HepG2 (cell line): ENCODE measurements at regions not wholly inside any gene's neighbourhood (a gene's known extent, or its start where the extent isn't known, plus 50 kb on each side); places are given as distances from the start of the nearest gene placed in this dataset.

ENCODE experiments used
- FLYWCH1 ChIP-seq: sonication (generic); formaldehyde crosslinking; IDR thresholded peaks from 2 replicates; pipeline ENCODE4 v1.8.1; 2023; ENCODE audit warnings: mild to moderate bottlenecking, missing genetic modification reagents
- HNRNPK ChIP-seq: fragments of 200-400 bp; formaldehyde crosslinking; IDR thresholded peaks from 2 replicates; pipeline ENCODE4 v1.6.1; 2018; ENCODE audit warnings: low read length, low read depth, moderate library complexity, mild to moderate bottlenecking; ENCODE audit not compliant: poor library complexity, severe bottlenecking
- MAFK ChIP-seq, 2 experiments: IDR thresholded peaks in 1 of 2; conservative IDR thresholded peaks in 1 of 2; 2 replicates each; pipeline ENCODE4 v1.6.1; 2011; ENCODE audit warnings: improper control_type of control experiment in 2 of 2, low read length in 2 of 2
- MYNN ChIP-seq: sonication (generic); formaldehyde crosslinking; IDR thresholded peaks from 2 replicates; pipeline ENCODE4 v1.4.0; 2020; ENCODE audit warnings: mild to moderate bottlenecking, low read depth, missing genetic modification reagents
- NAIF1 ChIP-seq: sonication (generic); formaldehyde crosslinking; IDR thresholded peaks from 2 replicates; pipeline ENCODE4 v1.5.0; 2020; ENCODE audit warnings: mild to moderate bottlenecking, missing genetic modification reagents, borderline replicate concordance
- NR2F2 ChIP-seq: IDR thresholded peaks from 2 replicates; pipeline ENCODE4 v1.6.1; 2012; ENCODE audit warnings: low read depth, inconsistent platforms, borderline replicate concordance
- PHF20 ChIP-seq: sonication (generic); formaldehyde crosslinking; IDR thresholded peaks from 2 replicates; pipeline ENCODE4 v1.5.0; 2020; ENCODE audit warnings: mild to moderate bottlenecking, missing genetic modification reagents
- TCF7 ChIP-seq: sonication (generic); IDR thresholded peaks from 2 replicates; pipeline ENCODE4 v1.6.1; 2016; ENCODE audit warnings: antibody characterized with exemption, low read depth
- ZNF326 ChIP-seq: sonication (generic); formaldehyde crosslinking; IDR thresholded peaks from 2 replicates; pipeline ENCODE4 v1.4.0; 2020; ENCODE audit warnings: missing genetic modification reagents, borderline replicate concordance
- ZNF510 ChIP-seq: sonication (generic); formaldehyde crosslinking; IDR thresholded peaks from 2 replicates; pipeline ENCODE4 v1.4.0; 2020; ENCODE audit warnings: low read depth, mild to moderate bottlenecking, missing genetic modification reagents
- ZNF703 ChIP-seq: sonication (generic); formaldehyde crosslinking; IDR thresholded peaks from 2 replicates; pipeline ENCODE4 v1.5.1; 2020; ENCODE audit warnings: missing genetic modification reagents, mild to moderate bottlenecking, moderate library complexity, borderline replicate concordance
- ZNF710 ChIP-seq: sonication (generic); formaldehyde crosslinking; IDR thresholded peaks from 2 replicates; pipeline ENCODE4 v1.5.0; 2020; ENCODE audit warnings: mild to moderate bottlenecking, missing genetic modification reagents, borderline replicate concordance
- ZNF839 ChIP-seq: sonication (generic); formaldehyde crosslinking; IDR thresholded peaks from 2 replicates; pipeline ENCODE4 v1.4.0; 2020; ENCODE audit warnings: missing genetic modification reagents, mild to moderate bottlenecking, borderline replicate concordance
- ZSCAN25 ChIP-seq: sonication (generic); formaldehyde crosslinking; IDR thresholded peaks from 2 replicates; pipeline ENCODE4 v1.8.0; 2022; ENCODE audit warnings: mild to moderate bottlenecking, missing genetic modification reagents
- ZSCAN29 ChIP-seq: sonication (generic); formaldehyde crosslinking; conservative IDR thresholded peaks from 2 replicates; pipeline ENCODE4 v1.4.0; 2020; ENCODE audit warnings: mild to moderate bottlenecking, missing genetic modification reagents
- TF ChIP-seq, protein P1 (sequence below): sonication (generic); formaldehyde crosslinking; IDR thresholded peaks from 2 replicates; pipeline ENCODE4 v1.5.0; 2020; ENCODE audit warnings: missing genetic modification reagents, mild to moderate bottlenecking, borderline replicate concordance
- TF ChIP-seq, protein P2 (sequence below): IDR thresholded peaks from 2 replicates; pipeline ENCODE4 v1.6.1; 2016; ENCODE audit warnings: missing compliant biosample characterization, missing genetic modification reagents, borderline replicate concordance
- TF ChIP-seq, protein P3 (sequence below): sonication (generic); formaldehyde crosslinking; IDR thresholded peaks from 2 replicates; pipeline ENCODE4 v1.4.0; 2020; ENCODE audit warnings: missing genetic modification reagents

GRCh38 chr20:50269091-50270033, 78.7 kb downstream of the CEBPB start (continued):
- no peak for TF ChIP-seq TCF7
- TF ChIP-seq ZNF710 (CRISPR knock-in tag) = 0 out of 2 replicates have a peak, but pooled peaks have one; percentile 38
- no peak for TF ChIP-seq MYNN
- TF ChIP-seq ZSCAN25 (CRISPR knock-in tag) = peak; percentile 99
- no peak for TF ChIP-seq ZNF326
- TF ChIP-seq ZSCAN29 (CRISPR knock-in tag) = no peak
- TF ChIP-seq HNRNPK = no peak
- TF ChIP-seq ZNF839 = peak; percentile 83; the same call in 1 of the 2 replicates
- TF ChIP-seq, protein P1, sequence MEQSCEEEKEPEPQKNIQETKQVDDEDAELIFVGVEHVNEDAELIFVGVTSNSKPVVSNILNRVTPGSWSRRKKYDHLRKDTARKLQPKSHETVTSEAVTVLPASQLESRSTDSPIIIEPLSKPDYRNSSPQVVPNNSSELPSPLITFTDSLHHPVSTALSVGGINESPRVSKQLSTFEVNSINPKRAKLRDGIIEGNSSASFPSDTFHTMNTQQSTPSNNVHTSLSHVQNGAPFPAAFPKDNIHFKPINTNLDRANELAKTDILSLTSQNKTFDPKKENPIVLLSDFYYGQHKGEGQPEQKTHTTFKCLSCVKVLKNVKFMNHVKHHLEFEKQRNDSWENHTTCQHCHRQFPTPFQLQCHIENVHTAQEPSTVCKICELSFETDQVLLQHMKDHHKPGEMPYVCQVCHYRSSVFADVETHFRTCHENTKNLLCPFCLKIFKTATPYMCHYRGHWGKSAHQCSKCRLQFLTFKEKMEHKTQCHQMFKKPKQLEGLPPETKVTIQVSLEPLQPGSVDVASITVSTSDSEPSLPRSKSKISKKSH (CRISPR knock-in tag) = 0 out of 2 replicates have a peak, but pooled peaks have one; percentile 35
- TF ChIP-seq PHF20 = no peak
- TF ChIP-seq ZNF703 (CRISPR knock-in tag) = no peak
- no peak for TF ChIP-seq NAIF1 (CRISPR knock-in tag)
- no peak for TF ChIP-seq ZNF510 (CRISPR knock-in tag)
- TF ChIP-seq, protein P2, sequence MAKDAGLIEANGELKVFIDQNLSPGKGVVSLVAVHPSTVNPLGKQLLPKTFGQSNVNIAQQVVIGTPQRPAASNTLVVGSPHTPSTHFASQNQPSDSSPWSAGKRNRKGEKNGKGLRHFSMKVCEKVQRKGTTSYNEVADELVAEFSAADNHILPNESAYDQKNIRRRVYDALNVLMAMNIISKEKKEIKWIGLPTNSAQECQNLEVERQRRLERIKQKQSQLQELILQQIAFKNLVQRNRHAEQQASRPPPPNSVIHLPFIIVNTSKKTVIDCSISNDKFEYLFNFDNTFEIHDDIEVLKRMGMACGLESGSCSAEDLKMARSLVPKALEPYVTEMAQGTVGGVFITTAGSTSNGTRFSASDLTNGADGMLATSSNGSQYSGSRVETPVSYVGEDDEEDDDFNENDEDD (CRISPR knock-in tag) = no peak
- TF ChIP-seq MAFK (conservative IDR thresholded peaks at IDR 0.05 in 1 of 2, IDR thresholded peaks at IDR 0.05 in 1 of 2; ENCODE audit: low read length in 2 of 2) = no peak
- TF ChIP-seq NR2F2 = no peak
- TF ChIP-seq, protein P3, sequence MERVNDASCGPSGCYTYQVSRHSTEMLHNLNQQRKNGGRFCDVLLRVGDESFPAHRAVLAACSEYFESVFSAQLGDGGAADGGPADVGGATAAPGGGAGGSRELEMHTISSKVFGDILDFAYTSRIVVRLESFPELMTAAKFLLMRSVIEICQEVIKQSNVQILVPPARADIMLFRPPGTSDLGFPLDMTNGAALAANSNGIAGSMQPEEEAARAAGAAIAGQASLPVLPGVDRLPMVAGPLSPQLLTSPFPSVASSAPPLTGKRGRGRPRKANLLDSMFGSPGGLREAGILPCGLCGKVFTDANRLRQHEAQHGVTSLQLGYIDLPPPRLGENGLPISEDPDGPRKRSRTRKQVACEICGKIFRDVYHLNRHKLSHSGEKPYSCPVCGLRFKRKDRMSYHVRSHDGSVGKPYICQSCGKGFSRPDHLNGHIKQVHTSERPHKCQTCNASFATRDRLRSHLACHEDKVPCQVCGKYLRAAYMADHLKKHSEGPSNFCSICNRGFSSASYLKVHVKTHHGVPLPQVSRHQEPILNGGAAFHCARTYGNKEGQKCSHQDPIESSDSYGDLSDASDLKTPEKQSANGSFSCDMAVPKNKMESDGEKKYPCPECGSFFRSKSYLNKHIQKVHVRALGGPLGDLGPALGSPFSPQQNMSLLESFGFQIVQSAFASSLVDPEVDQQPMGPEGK = peak; percentile 65; the same call in 1 of the 2 replicates
- TF ChIP-seq FLYWCH1 = no peak
